GDM1 (cell line): ENCODE measurements at regions not wholly inside any gene's neighbourhood (a gene's known extent, or its start where the extent isn't known, plus 50 kb on each side); places are given as distances from the start of the nearest gene placed in this dataset.
"Not testable (repeated sequence)": the region's sequence is repeated elsewhere in the genome, so short reads cannot be mapped to it uniquely, and the experiment has no call there.

Source experiments
- DNase-seq: peaks from one replicate; lab custom pipeline; 2025; lab: John Stamatoyannopoulos, UW

DNA sequence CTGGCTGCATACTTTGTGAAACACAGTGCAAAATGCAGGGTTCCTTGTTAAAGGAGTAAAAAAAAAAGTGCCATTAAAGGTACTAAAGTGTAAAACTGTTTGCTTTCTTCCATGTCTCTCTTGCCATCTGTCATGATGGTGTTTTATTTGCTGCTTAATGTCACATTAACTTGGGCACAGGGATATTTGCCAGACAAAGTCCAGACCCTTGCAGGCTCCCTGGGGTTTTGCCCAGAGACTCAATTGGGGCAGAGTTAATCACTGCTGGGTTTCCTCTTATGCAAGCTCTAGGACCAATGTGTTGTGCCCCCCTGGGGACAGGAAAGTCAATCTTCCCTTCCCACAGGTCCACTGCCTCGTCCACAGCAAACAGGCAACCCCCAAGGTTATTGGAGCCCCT, 274.3 kb upstream of the SGCD start:
- no peak for DNase-seq

DNA sequence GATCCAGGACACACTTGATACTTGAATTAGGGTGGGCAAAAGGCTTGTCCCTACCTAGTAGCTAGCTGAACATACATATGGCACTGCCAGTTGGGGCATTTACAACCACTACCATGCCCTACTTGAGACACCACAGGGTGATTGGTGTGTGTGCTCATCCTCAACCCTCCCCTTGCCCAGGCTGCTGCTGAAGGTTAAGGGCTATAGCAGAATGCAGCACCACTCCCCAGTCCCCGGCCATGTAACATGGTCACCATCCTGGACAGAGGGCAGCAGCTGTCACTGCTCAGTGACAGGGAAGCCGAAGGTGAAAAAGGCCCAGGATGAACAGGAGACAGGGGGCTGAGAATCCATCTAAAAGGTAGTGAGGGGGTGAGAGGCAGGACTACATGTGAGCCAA, 273.9 kb upstream of the SGCD start:
- DNase-seq, result no peak

DNA sequence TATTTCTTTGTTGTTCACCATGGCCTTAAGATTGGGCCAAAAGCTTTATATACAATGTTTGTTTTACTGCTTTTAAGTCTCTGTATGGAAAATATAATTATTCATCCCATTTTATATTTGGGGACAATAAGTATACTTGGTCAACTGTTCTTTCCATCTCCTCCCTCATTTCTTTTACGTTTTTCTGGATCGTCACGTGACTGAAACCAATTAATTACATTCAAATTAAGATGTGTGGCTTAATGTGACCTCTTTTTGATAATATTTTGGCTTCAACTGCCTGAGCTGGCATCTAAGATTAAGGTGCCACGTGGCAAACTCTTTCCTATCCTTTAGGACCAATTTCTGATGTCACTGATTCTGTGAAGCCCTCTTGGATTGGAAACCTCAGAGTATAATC, 250.1 kb upstream of the SGCD start:
- no peak for DNase-seq

DNA sequence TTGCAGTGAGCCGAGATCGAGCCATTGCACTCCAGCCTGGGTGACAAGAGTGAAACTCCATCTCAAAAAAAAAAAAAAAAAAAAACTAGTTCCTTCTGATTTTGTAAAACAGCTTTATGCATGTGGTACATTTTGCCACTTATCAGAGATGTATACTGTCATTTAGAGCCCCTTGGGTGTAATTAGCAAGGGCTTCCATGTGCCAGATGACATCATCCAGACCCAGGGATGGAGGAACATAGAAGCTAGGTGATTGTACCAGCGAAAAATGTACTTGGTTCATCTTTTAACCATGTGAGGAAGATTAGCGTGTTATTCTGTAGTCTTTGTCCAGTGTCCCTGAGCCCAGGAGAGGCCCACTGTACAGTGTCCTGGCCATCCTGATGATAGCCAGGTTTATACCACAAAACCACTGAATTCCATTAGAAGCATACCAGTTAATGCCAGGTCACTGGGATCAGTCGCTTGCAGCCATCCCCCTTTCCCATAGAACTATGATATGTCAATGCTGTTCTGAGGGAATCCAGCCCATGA, 239.3 kb upstream of the SGCD start:
- DNase-seq, result no peak

DNA sequence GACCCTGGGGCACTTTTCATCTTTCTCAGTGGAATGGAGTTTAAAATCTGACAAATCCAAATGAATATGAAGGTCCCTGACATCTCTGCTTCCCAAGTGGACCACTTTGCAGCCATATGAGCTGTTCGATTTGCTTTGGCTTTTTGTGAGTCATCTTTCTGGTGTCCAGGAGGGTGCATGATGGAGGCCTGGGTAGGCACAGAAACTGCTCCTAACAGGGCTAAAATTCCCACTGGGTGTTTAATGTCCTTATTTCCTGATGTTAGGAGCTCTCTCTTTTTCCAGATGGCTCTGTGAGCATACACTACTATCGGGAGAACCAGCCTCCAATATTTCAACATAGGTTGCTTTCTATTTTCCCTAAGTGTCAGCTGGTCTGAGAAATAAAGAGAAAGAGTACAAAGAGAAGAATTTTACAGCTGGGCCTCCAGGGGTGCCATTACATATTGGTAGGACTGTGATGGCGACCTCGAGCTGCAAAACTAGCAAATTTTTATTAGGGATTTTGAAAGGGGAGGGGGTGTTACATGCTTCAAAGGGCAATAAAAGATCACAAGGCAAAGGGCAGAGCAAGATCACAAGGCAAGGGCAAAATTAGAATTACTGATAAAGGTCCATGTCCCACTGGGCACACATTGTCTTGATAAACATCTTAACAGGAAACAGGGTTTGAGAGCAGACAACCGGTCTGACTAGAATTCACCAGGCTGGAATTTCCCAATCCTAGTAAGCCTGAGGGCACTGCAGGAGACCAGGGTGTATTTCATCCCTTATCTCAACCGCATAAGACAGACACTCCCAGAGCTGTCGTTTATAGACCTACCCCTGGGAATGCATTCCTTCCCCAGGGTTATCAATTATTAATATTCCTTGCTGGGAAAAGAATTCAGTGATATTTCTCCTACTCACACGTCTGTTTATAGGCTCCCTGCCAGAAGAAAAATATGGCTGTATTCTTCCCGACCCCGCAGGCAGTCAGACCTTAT, 236.7 kb upstream of the SGCD start:
- not testable (repeated sequence) for DNase-seq

DNA sequence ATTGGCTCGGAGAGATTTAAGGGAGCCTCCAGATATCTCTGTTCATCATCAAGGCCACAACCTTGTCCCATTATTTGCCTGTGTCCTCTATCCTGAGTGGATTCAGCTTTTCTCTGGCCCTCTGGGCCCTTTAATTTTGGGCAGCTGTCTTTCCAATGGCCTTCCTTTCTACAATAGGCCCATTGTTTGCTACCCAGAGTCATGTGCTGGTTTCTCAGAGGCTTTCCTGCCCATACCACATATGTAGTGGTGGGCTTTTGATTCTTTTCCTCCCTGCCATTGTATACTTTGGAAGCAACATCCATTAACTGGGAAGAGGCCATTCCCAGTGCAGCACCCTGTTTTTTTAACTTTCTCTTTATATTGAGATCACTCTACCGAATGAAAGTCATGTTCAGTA, 233.9 kb upstream of the SGCD start:
- no peak for DNase-seq

DNA sequence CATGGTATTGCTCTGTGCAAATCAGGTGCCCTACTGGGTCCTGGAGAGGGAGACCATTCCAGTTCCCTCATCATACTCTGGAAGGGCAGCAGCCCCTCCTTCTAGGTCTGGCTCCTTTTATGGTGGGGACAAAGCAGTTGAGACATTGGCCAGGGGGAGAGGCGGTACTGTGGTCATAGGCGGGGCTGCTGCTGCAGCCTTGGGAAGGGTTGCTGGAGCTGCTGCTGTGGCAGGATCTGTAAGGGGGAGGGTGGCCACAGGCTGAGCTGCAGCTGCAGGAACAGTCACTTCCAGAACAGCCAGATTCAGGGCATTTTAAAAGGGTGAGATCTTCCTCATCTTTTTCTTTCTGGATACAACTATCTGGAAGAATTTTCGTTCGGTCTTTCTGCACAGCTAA, 233.0 kb upstream of the SGCD start:
- DNase-seq, result no peak

DNA sequence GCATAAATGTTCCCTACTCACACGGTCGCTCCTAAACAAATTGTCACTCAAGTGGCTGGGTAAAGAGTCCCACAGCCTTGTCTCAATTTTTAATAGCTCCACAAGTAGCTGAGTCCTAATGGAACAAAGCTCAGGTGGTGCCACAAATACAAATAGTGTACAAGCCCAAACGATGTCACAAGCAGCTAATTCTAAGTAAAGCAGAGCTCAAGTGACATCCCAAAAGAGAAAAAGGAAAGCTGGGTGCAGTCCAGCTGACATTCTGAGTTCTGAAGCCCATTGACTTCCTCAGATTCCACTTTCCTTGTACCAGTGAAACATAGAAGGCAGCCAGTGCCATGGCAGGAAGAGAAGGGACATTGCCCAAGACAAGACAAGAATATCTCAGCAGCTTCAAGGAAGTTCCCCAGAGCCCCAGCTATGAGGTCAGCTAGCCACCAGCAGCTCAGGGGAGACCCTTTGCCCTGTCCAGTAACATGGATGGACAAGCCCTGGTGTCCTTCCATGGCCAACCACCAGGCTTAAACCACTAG, 231.2 kb upstream of the SGCD start:
- DNase-seq, result no peak

DNA sequence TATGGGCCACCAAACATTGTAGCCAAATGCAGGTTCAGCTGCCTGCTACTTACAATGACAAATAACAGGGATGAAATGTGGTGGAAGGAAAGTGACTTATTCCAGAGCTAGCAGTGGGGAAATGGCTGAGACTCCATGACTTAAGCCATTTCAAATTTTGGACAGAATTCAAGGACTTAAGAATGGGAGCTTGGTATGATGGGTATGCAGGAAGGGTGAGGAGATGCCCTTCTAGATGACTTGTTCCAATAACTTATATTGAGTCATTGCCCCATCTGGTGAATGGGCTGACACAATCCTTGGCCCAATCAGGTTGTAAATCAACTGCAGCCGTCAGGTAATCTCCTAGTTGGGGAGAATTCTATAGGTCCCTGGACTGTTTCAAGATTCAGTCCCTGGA, 230.7 kb upstream of the SGCD start:
- no peak for DNase-seq

DNA sequence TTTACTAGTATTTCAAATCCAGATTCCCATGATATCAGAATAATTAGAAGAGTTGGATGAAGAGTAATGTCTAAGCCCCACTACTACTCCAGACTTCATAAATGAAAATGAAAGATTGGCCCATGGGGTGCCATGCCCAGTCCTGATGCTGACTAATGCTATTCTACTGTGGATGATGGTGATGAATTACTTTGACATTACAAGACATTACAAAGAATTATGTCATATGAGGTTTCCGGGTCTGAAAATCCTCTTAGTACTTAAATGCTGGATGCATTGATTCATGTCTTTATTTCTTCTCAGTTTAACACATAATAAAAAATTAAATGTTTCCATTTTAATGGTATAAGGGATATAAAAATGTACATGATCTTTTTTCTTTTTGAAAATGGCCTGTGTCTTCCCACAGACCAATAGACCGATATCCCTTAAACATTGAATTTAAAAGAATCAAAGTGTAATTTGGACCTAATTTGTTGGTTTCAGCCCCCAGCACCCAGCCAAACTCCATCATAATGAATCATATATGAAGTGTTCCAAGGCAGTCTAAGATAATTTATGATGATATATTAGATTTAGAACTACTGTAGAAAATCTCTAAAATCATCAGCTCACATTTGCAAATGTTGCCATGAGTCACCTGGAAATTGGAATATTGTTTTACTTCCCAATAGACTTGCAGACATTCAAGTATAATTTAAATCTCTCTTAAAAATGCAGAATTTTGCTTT, 223.6 kb upstream of the SGCD start:
- no peak for DNase-seq

DNA sequence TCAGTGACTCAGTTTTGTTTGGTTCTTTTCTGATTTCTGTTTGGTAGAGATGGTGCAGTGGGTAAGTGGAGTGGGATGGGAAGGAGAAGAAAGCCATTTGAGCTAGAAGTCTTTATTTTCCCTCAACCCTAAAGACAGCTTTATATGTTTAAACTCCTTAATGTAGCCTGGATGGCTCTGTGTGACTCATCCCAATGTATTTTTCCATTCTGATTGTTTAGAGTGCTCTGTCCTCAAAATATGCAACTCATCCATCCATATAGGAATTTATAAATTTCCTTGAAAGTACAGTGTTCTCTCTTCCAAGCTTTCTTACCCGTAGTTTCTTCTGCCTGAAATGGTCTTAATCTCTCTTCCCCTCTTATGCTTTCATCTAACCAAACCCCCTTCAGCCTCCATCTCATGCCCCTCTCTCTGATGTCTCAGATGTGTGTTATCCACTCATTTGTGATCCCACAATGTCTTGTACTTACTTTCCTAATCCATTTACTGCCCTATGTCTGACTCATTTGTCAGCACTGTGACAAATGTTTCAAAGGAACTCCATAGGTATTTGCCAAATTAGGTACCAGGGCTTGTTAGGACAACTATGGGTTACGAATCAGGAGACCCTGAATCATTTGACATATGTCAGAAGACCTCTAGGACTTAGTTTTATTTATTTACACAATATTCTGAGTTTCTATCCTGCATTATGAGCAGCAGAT, 217.5 kb upstream of the SGCD start:
- no peak for DNase-seq

DNA sequence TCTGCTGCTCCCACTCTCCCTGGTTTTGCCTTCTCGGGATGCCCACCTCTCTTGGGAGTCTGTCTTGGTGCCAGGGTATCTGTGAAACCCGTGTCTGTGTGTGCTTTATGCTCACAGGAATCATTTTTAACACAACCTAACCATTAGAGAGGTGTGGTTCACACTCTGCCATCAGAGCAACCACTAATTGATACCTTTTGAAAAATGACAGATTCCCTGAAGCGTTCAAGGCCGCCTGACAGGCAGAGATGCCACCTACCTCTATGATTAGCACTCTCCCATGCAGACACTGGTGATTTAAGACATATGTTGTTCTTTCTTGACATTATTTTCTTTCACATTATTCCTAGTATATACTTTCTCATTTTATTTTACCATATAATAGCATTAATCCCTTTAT, 207.3 kb upstream of the SGCD start:
- no peak for DNase-seq

DNA sequence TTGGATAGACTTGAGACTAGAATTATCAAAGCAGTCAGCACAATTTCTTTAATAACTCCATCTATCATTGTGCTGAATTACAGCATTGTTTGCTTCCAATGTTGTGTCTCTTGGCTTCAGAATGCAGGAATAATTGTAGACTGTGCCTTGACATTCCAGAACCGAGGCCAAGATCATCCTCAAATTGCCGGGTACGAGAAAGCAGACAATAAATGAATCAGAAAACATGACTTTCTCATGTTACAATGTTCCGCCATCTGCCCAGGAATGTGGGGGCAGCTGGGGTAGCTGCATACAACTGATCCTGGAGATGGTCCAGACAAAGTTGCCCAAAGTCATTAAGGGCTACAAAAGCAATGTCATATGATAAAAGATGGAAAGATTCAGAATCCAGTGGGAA, 206.2 kb upstream of the SGCD start:
- no peak for DNase-seq

DNA sequence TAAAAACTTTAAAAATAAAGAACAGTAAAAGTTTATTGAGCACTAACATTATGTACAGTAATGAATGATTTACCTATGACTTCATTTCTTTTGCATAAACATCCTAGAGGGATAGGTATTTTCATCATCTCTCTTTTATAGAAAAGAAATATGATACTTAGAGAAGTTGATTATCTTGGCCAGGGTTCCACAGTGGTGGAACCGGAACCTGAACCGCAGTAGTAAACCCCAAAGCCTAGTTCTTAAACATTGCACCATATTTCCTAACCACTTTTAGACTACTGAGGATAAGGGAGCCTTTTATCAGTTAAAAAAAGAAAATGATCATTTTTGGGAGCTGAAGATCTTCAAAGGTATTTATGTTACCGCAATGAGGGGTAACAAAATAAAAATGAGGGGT, 205.7 kb upstream of the SGCD start:
- no peak for DNase-seq

DNA sequence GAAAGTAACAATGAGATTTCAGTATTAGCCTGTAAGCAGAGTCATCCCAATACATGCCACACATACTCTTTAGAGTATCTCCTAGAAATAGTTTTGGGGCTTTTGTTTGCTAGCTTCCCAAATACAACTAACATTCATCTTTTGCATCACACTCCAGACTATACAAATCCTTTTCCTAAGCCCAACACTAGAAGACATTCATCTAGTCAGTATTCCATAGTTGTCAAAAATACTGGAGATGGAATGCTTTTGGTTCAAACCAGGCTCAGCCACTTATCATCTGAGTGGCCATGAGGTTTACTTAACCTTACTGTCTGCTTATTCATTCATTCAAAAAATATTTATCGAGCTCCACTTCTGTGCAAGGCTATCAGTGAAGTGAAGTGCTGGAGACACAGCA, 205.1 kb upstream of the SGCD start:
- no peak for DNase-seq

DNA sequence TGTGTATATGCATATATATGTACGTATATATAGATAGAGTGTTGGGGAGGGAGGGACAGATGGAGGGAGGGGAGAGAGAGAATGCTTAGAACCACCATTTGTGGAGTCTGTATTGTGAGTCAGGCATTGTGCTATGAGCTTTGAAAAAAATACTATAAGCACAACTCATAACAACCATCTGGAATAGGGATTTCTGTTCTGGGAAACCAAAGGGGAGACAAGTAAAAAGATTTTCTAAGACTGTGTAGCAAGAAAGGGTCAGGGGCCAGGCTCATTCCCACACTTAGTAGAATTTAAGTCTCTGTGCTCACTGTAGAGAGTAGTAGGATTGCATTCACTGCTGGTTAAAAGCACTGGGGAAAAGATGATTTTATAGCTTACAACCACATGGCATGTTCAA, 202.3 kb upstream of the SGCD start:
- no peak for DNase-seq

DNA sequence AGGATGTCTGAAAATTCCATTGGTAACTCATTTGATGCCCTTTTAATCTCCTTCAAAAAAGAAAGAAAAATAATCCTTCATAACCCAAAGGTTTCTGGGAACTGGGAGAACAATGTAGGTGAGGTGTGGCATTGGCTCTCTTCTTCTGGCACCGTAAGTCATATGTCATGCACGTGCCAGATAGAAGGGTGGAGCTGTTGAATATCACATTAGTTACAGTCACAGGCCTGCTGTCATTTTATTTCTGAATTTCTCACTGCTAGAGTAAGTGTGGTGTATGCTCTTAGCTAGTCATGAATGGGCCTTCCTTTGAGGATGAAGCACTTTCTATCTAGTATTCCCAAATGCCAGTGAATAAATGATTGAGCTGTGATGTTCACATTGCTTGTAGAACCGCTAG, 201.8 kb upstream of the SGCD start:
- no peak for DNase-seq

DNA sequence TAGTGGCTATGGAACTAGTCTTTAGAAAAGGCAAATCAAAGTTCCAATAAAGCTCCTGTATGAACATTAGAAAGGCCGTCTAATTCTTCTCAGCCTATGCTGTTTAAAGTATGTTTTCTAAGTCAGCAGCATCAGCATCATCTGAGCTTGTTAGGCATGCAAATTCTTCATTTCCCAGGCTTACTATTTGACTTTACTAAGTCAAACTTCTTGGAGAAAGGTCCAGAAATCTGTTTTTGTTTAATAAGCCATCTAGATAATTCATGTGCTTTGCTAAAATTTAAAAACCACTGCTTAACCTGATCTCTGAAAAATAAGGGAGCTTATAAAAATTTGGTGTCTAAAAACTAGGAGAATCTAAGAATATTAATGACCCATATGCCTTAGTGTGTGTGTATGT, 200.2 kb upstream of the SGCD start:
- no peak for DNase-seq

DNA sequence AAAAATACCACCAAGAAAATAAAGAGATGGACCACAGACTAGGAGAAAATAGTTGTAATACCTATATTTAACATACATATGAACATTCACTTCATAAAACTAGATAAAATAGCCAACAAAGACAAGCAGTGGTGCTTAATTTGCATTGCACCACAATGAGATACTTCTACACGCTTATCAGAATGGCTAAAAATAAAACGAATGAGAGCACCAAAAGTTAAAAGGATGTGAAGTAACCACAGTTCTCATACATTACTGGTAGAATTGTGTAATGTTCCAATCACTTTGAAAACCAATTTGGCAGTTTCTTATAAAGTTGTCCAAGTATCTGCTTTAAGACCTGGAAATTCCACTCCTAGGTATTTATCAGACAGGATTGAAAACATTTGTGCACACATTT, 198.9 kb upstream of the SGCD start:
- DNase-seq, result no peak

DNA sequence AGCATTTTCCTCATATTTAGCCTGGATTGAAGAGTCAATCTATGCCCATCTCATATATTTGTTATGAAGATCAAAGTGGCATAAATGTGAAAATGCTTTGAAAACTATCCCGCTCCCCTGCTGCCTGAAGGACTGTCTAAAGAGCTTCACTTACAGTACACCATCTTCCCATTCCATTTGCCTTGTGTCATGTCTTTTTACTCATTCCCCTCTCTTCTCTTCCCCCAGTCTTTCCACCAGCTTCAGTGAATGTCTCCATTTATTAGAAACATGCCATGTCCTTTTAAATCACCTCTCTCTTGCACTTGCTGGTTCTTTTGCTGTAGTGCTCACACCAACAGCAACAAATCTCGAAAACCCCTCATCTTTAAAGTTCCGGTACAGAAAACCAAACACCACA, 192.7 kb upstream of the SGCD start:
- no peak for DNase-seq

DNA sequence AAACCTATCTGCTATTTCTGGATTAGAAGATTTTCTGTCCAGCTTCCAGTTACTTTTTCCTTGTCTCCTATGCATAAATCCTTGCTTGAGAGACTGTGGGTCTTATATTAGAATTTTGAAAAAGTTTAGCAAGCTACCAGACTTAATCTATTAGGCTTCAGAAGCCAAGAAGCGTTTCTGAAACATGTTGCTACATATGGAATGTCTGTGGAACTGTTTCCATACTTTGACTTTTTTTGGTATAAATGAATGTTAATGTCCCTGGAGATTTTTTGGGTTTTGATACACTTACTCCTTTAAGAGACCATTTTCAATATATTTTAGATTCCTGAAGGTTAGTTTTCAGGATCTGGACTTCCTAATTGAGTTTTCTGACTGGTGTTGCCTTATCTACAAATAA, 191.4 kb upstream of the SGCD start:
- DNase-seq, result no peak
